Sigmoid colon (tissue), 4 donors: ENCODE measurements at regions not wholly inside any gene's neighbourhood (a gene's known extent, or its start where the extent isn't known, plus 50 kb on each side); places are given as distances from the start of the nearest gene placed in this dataset.
"Not testable (repeated sequence)": the region's sequence is repeated elsewhere in the genome, so short reads cannot be mapped to it uniquely, and the experiment has no call there.

Experiments used
- POLR2AphosphoS5 ChIP-seq, 4 donors: sonication (generic); formaldehyde crosslinking; IDR thresholded peaks; one replicate each; pipeline ENCODE4 v1.6.1; 2017; ENCODE audit warnings: antibody characterized with exemption in 4 of 4
- TF ChIP-seq, protein P1 (sequence below), 4 experiments: fragments of 450-650 bp in 3 of 4; fragments of 200-600 bp in 1 of 4; IDR thresholded peaks; one replicate each; pipeline ENCODE4 v1.5.1; 2016 to 2019; ENCODE audit warnings: antibody characterized with exemption in 4 of 4, mild to moderate bottlenecking in 3 of 4, moderate library complexity in 2 of 4

DNA sequence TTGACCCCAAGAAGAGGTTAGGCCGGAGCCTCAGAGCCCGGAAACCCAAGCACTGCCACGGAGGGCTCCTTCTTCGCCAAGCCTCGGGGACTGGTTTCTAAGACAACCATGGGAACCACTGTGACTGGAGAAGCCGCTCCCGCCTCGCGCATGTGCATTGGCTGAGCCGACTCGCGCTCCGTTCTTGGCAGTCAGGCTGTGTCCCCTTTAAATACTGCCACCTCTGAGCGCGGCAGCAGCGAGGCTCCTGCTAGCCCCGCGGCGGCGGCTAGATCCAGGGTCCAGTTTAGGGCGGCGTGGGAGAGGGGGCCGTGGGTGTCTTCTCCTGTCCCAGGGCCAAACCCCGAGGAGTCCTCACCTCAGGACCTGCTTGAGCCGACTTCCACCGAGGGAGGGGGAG is 457.1 kb upstream of the ZNG1F start:
- TF ChIP-seq, protein P1, sequence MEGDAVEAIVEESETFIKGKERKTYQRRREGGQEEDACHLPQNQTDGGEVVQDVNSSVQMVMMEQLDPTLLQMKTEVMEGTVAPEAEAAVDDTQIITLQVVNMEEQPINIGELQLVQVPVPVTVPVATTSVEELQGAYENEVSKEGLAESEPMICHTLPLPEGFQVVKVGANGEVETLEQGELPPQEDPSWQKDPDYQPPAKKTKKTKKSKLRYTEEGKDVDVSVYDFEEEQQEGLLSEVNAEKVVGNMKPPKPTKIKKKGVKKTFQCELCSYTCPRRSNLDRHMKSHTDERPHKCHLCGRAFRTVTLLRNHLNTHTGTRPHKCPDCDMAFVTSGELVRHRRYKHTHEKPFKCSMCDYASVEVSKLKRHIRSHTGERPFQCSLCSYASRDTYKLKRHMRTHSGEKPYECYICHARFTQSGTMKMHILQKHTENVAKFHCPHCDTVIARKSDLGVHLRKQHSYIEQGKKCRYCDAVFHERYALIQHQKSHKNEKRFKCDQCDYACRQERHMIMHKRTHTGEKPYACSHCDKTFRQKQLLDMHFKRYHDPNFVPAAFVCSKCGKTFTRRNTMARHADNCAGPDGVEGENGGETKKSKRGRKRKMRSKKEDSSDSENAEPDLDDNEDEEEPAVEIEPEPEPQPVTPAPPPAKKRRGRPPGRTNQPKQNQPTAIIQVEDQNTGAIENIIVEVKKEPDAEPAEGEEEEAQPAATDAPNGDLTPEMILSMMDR (IDR thresholded peaks at IDR 0.05): not testable (repeated sequence)
- not testable (repeated sequence) for TF ChIP-seq POLR2AphosphoS5 (IDR thresholded peaks at IDR 0.05)
